BJ (cell line): ENCODE measurements at regions not wholly inside any gene's neighbourhood (a gene's known extent, or its start where the extent isn't known, plus 50 kb on each side); places are given as distances from the start of the nearest gene placed in this dataset.

Source experiments
- CTCF ChIA-PET: fragments of 350-600 bp; formaldehyde crosslinking; extraction: SDS; loops from one replicate; lab custom pipeline; 2021; ENCODE audit warnings: antibody characterized with exemption, inconsistent platforms; lab: Yijun Ruan, JAX
- POLR2A ChIA-PET: fragments of 300-600 bp; sonication (Branson Sonifier 250); formaldehyde crosslinking; extraction: SDS; loops from one replicate; lab custom pipeline; 2021; ENCODE audit warnings: antibody characterized with exemption; lab: Charles Lee
- DNase-seq: peaks from one replicate; pipeline ENCODE4 v3.0.0-alpha.2; 2011; ENCODE audit warnings: low read depth
- H3K27me3 ChIP-seq: 2 replicates; pipeline ENCODE4 v1.6.0; 2011; ENCODE audit warnings: low read length; ENCODE audit not compliant: control insufficient read depth, insufficient read depth
- H3K36me3 ChIP-seq: 2 replicates; pipeline ENCODE4 v1.5.1; 2011; ENCODE audit warnings: low read length; ENCODE audit not compliant: control insufficient read depth, insufficient read depth
- H3K4me3 ChIP-seq: 2 replicates; pipeline ENCODE4 v1.5.1; 2011; ENCODE audit warnings: low read depth, mild to moderate bottlenecking, control low read depth, low read length
- CTCF ChIP-seq: IDR thresholded peaks from 2 replicates; pipeline ENCODE4 v1.5.1; 2011; ENCODE audit warnings: low read depth, mild to moderate bottlenecking, control low read depth, inconsistent platforms, low read length, moderate library complexity; ENCODE audit not compliant: insufficient read depth

- Histone ChIP-seq H3K27me3 (no peaks in the 10 kb centered on the region), H3K36me3 (no peaks in the 10 kb centered on the region), H3K4me3 (no peak overlapping the region)
- no peak for DNase-seq
- TF ChIP-seq CTCF = no peak
- ChIA-PET CTCF (no interaction called here), POLR2A (no interaction called here)
Observed at GRCh38 chr18:6465281-6465680, 50.6 kb upstream of the L3MBTL4 start.

GRCh38 chr18:6476190-6476589 is 61.5 kb upstream of the L3MBTL4 start:
- ChIA-PET CTCF (interaction anchor here (1.1 kb wide), 1 partner anchor 18 kb away, joined by 3 read pairs; no protein-coding TSS in a partner anchor), POLR2A (no interaction called here)
- no peaks in the 10 kb centered on the region for H3K36me3 ChIP-seq
- DNase-seq = no peak
- no peak overlapping the region for H3K4me3 ChIP-seq
- H3K27me3 ChIP-seq = no peaks in the 10 kb centered on the region; the same call in 1 of the 2 replicates
- no peak for TF ChIP-seq CTCF

GRCh38 chr18:6476880-6477279 is 62.2 kb upstream of the L3MBTL4 start:
- no peaks in the 10 kb centered on the region; the same call in 1 of the 2 replicates for H3K27me3 ChIP-seq
- H3K36me3 ChIP-seq = no peaks in the 10 kb centered on the region
- CTCF ChIA-PET = interaction anchor here (1.1 kb wide), 1 partner anchor 17 kb away, joined by 3 read pairs; no protein-coding TSS in a partner anchor
- no peak overlapping the region for H3K4me3 ChIP-seq
- no peak for DNase-seq
- POLR2A ChIA-PET = no interaction called here
- TF ChIP-seq CTCF = no peak

GRCh38 chr18:6478121-6478520 is 63.4 kb upstream of the L3MBTL4 start:
- CTCF ChIA-PET = no interaction called here
- no peak for DNase-seq
- no peak for TF ChIP-seq CTCF
- POLR2A ChIA-PET = no interaction called here
- Histone ChIP-seq H3K36me3 (no peaks in the 10 kb centered on the region), H3K27me3 (no peaks in the 10 kb centered on the region; the same call in 1 of the 2 replicates), H3K4me3 (no peak overlapping the region)

GRCh38 chr18:6479699-6480098 is 65.0 kb upstream of the L3MBTL4 start:
- Histone ChIP-seq H3K4me3 (no peak overlapping the region), H3K27me3 (no peaks in the 10 kb centered on the region; the same call in 1 of the 2 replicates), H3K36me3 (no peaks in the 10 kb centered on the region)
- CTCF ChIA-PET = no interaction called here
- POLR2A ChIA-PET = no interaction called here
- DNase-seq = no peak
- no peak for TF ChIP-seq CTCF
